HepG2 (cell line): ENCODE measurements at regions not wholly inside any gene's neighbourhood (a gene's known extent, or its start where the extent isn't known, plus 50 kb on each side); places are given as distances from the start of the nearest gene placed in this dataset.

ENCODE experiments used
- CBFB ChIP-seq: sonication (generic); formaldehyde crosslinking; IDR thresholded peaks from 2 replicates; pipeline ENCODE4 v1.4.0; 2020; ENCODE audit warnings: missing genetic modification reagents
- CTCF ChIP-seq: sonication (generic); formaldehyde crosslinking; IDR thresholded peaks from 2 replicates; pipeline ENCODE4 v1.5.0; 2020; ENCODE audit warnings: mild to moderate bottlenecking, missing genetic modification reagents, moderate library complexity
- E2F5 ChIP-seq: sonication (generic); formaldehyde crosslinking; conservative IDR thresholded peaks from 2 replicates; pipeline ENCODE4 v1.4.0; 2020; ENCODE audit warnings: missing genetic modification reagents
- KLF9 ChIP-seq: IDR thresholded peaks from 2 replicates; pipeline ENCODE4 v1.6.1; 2016; ENCODE audit warnings: low read depth
- NR2C2 ChIP-seq: sonication (generic); formaldehyde crosslinking; IDR thresholded peaks from 2 replicates; pipeline ENCODE4 v1.4.0; 2020; ENCODE audit warnings: missing genetic modification reagents, mild to moderate bottlenecking, moderate library complexity, borderline replicate concordance
- ONECUT2 ChIP-seq: sonication (generic); formaldehyde crosslinking; IDR thresholded peaks from 2 replicates; pipeline ENCODE4 v1.4.0; 2020; ENCODE audit warnings: missing genetic modification reagents
- PAX8 ChIP-seq: sonication (generic); formaldehyde crosslinking; IDR thresholded peaks from 2 replicates; pipeline ENCODE4 v1.8.0; 2022; ENCODE audit warnings: mild to moderate bottlenecking, missing genetic modification reagents, borderline replicate concordance
- TCF7L2 ChIP-seq: IDR thresholded peaks from 2 replicates; pipeline ENCODE4 v1.6.1; 2011; ENCODE audit warnings: mild to moderate bottlenecking, low read depth, low read length, moderate library complexity
- ZBTB7A ChIP-seq: sonication (generic); formaldehyde crosslinking; IDR thresholded peaks from 2 replicates; pipeline ENCODE4 v1.8.0; 2022; ENCODE audit warnings: mild to moderate bottlenecking, missing genetic modification reagents
- ZNF629 ChIP-seq: sonication (generic); formaldehyde crosslinking; conservative IDR thresholded peaks from 2 replicates; pipeline ENCODE4 v1.5.0; 2020; ENCODE audit warnings: missing genetic modification reagents
- TF ChIP-seq, protein P1 (sequence below), 2 experiments: IDR thresholded peaks; 2 replicates each; pipeline ENCODE4 v1.6.1; 2011 to 2012; ENCODE audit warnings: low read length in 2 of 2, borderline replicate concordance in 1 of 2, low read depth in 1 of 2, mild to moderate bottlenecking in 1 of 2, moderate library complexity in 1 of 2

- no peak for TF ChIP-seq CBFB
- TF ChIP-seq ZNF629 (CRISPR knock-in tag) = no peak
- TF ChIP-seq ZBTB7A = no peak
- no peak for TF ChIP-seq ONECUT2 (CRISPR knock-in tag)
- no peak for TF ChIP-seq KLF9 (CRISPR knock-in tag)
- no peak for TF ChIP-seq CTCF (CRISPR knock-in tag)
- no peak for TF ChIP-seq NR2C2 (CRISPR knock-in tag)
- TF ChIP-seq TCF7L2 = no peak
- TF ChIP-seq PAX8 (CRISPR knock-in tag) = no peak
- TF ChIP-seq, protein P1, sequence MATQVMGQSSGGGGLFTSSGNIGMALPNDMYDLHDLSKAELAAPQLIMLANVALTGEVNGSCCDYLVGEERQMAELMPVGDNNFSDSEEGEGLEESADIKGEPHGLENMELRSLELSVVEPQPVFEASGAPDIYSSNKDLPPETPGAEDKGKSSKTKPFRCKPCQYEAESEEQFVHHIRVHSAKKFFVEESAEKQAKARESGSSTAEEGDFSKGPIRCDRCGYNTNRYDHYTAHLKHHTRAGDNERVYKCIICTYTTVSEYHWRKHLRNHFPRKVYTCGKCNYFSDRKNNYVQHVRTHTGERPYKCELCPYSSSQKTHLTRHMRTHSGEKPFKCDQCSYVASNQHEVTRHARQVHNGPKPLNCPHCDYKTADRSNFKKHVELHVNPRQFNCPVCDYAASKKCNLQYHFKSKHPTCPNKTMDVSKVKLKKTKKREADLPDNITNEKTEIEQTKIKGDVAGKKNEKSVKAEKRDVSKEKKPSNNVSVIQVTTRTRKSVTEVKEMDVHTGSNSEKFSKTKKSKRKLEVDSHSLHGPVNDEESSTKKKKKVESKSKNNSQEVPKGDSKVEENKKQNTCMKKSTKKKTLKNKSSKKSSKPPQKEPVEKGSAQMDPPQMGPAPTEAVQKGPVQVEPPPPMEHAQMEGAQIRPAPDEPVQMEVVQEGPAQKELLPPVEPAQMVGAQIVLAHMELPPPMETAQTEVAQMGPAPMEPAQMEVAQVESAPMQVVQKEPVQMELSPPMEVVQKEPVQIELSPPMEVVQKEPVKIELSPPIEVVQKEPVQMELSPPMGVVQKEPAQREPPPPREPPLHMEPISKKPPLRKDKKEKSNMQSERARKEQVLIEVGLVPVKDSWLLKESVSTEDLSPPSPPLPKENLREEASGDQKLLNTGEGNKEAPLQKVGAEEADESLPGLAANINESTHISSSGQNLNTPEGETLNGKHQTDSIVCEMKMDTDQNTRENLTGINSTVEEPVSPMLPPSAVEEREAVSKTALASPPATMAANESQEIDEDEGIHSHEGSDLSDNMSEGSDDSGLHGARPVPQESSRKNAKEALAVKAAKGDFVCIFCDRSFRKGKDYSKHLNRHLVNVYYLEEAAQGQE (IDR thresholded peaks at IDR 0.05; ENCODE audit: borderline replicate concordance in 1 of 2, low read depth in 1 of 2, low read length in 2 of 2) = no peak
- no peak for TF ChIP-seq E2F5 (CRISPR knock-in tag)
These were observed 89.4 kb upstream of the JAK1 start for GRCh38 chr1:65055747-65056146.
